GM13977 (cell line): ENCODE measurements at regions not wholly inside any gene's neighbourhood (a gene's known extent, or its start where the extent isn't known, plus 50 kb on each side); places are given as distances from the start of the nearest gene placed in this dataset.
A peak's percentile ranks its signal among the peaks of the same experiment; 100 is the strongest.

Experiments
- DNase-seq: peaks from one replicate; pipeline ENCODE4 v3.0.0; 2012; ENCODE audit warnings: low spot score
- CTCF ChIP-seq: IDR thresholded peaks from 2 replicates; pipeline ENCODE4 v1.5.1; 2012; ENCODE audit warnings: mild to moderate bottlenecking, control low read depth; ENCODE audit not compliant: insufficient read depth; ENCODE audit errors: extremely low read depth, missing control alignments
- in situ Hi-C: fragments of 300-500 bp; cut with MboI; formaldehyde crosslinking; loops from one replicate; pipeline ENCODE4 v1.12.0; 2022; ENCODE audit warnings: low sequenced_read_pairs, low pct_unique_long_range_greater_than_20kb, mixed read lengths, inconsistent platforms; ENCODE audit not compliant: unreplicated experiment

- in situ Hi-C loops: no loop called here
- DNase-seq: no peak
- TF ChIP-seq CTCF: peak; percentile 22
These were observed 257.5 kb downstream of the ZNF621 start for GRCh38 chr3:40782111-40782721.

GRCh38 chr3:40790746-40791145 lies 266.0 kb downstream of the ZNF621 start:
- DNase-seq: no peak
- in situ Hi-C loops: no loop called here
- TF ChIP-seq CTCF: no peak

- in situ Hi-C loops: no loop called here
- no peak for DNase-seq
- no peak for TF ChIP-seq CTCF
These were observed 269.0 kb downstream of the ZNF621 start for GRCh38 chr3:40793730-40794129.

DNA sequence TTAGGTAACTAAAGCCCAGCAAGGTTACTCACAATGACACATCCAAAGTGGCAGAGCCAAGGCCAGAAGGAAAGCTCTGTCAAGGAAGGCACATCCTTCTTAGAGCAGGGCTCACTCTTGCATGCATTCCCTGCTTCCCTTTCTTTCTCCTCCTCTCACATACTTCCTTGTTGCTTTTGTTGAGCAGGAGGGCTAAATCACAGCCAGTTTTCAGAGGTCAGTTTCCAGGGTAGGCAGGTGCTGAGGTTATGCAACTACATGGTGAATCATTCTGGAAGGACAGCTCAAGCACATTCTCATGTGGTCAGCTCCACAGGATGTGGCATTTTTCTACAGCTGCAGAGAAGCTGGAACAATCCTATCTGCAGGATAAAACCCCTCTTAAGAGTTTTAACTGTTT lies 275.6 kb downstream of the ZNF621 start:
- in situ Hi-C loops: no loop called here
- no peak for DNase-seq

GRCh38 chr3:40801284-40801741 lies 276.6 kb downstream of the ZNF621 start:
- TF ChIP-seq CTCF: no peak
- in situ Hi-C loops: no loop called here
- DNase-seq: no peak

More for the DNA sequence above, 275.6 kb downstream of the ZNF621 start:
- no peak for TF ChIP-seq CTCF

GRCh38 chr3:40803311-40803710 lies 278.6 kb downstream of the ZNF621 start:
- in situ Hi-C loops: no loop called here
- no peak for TF ChIP-seq CTCF
- no peak for DNase-seq
